Pons (tissue), 1 donor: ENCODE measurements at regions not wholly inside any gene's neighbourhood (a gene's known extent, or its start where the extent isn't known, plus 50 kb on each side); places are given as distances from the start of the nearest gene placed in this dataset.

ENCODE experiments used
- DNase-seq: peaks from one replicate; pipeline ENCODE4 v3.0.0-alpha.2; 2016; ENCODE audit warnings: low spot score

DNA sequence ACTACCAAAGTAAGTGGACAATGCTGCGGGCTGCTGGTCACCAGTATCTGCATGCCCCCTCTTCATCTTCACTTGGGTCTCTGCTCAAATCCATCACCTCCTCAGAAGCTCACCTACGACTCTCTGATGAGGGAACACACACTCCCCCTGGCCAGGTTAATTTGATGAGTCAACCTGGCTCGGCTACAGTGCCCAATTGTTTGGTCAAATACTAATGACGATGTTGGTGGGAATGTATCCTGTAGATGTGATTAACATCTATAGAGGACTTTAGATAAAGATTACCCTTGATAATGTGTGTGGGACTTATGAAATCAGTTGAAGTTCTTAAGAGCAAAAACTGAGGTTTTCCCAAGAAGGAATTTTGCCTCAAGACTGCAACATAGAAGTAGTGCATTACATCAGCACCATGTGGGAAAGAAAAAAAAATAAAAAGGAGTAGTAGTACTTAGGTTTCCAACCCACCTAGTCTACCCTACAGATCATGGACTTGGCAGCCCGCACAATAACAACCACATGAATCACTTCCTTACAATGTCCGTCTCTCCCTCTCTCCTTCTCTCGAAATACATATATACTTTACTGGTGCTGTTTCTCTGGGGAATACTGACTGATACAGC is 467.3 kb downstream of the DNAH5 start:
- no peak for DNase-seq

DNA sequence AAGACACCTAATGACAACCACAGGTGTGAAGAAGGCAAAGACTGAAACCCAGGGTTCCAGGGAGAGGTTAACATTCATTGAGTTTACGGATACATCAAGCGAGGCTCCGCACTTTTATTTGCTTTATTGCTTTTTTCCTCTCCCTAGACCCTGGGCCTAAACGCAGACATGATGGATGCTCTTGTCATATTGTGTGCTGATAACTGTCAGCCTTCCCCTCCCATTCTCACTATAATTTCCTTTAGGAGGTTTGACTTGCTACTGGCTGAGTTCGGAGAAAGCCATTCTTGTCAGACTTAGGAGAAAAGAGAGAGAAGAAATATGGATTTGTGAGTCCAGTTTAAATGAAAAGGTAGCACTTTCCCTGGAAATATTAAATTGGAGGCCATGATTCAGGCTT is 471.6 kb downstream of the DNAH5 start:
- DNase-seq = no peak

DNA sequence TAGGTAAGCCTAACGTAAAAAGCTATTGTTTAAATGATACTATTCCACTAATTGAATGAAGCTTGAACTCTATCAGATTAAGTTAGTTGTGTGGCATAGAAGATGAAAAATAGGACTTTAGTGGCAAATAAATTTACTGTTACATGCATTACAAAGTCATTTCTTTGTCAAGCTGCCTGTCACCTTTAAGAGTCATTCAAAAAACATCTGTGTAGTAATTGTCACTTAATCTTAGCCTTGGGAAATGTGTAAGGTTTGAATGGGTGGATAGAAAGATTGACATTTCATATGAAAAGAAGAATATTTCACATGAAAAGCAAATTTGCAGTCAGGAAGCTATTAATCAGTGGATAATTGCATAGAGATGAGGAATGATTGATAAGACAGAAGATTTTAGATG is 473.5 kb downstream of the DNAH5 start:
- no peak for DNase-seq

DNA sequence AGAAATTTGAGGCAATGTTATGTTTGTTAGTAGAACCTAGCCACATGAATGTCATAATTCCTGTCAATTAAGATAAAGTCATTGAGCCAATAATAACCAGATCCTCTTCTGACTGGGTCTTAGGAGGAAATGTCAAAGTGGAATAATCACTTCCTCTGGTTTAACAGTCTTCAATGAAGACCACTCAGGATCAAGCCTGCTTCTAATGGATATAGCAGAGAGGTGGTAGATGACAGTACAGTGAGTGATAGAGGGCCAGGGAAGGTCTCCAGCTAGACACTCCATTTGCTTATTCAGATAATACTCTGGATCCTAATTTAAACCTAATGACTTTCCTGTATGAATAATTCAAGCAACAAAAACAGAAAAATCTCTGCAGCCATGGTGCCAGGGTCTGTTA is 474.2 kb downstream of the DNAH5 start:
- DNase-seq = no peak

DNA sequence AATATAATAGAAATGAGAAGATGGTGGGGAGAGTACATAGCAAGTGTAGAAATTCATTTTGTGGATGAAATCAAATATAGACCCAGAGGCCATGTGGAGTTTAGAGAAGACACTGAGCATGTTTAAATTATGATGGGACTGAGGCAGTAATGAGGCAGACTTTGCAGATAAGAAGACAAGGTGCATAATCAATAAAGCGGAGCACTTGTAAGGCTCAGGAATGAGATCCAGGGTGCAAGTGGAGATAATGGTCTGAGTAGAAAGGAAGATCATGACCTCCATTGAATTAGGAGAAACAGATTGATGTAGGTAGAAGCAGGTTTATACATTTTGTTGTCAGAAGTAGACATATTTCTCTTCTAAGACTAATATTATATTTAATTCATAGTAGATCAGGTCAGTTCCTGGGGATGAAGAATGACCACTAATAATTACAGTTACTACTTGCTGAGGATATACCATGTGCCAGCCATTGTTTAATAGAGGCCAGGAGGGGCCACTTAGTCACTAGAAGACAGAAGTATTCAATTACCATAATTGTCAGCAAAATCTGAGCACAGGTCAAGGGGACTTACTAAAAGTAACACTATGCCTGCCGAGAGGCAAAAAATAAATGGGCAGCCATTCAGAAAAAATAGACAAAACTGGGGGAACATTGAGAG is 479.8 kb downstream of the DNAH5 start:
- no peak for DNase-seq

DNA sequence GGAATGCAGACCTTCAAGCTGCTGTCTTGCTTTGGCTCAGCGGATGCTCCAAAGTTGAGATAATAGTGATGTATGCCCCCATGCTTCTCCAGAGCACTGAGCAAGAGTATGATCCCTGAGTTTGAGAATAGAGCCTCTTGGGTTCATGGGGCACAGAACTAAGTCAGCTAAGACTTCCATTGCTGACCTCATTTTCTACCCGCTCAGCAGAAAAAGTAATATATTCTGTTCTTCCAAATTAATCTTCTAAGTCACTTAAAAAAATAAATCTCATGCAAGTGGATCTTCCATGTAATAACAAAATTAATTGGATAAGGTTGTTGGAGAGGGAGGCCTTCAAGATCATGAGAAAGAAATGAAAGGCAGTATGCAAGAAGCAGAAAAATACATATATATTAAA is 483.9 kb downstream of the DNAH5 start:
- no peak for DNase-seq

DNA sequence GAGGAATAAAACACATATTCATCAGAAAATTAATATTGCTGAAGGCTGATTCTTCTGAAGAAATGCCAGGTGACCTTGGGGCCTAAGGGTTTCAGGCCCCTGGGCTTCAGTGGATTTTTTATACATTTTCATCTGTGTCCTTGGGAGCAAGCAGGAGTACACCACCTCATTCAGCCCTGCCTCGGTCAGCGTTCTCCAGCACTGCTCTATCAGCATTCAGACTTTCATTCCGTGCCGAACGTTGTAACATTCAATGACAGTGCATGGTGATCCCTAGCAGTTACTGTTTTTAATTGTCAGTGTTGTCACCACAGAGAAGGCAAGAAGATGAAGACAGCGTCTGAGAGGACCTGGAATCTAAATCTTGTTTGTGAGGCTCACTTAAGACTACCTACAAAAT is 490.4 kb downstream of the DNAH5 start:
- no peak for DNase-seq

DNA sequence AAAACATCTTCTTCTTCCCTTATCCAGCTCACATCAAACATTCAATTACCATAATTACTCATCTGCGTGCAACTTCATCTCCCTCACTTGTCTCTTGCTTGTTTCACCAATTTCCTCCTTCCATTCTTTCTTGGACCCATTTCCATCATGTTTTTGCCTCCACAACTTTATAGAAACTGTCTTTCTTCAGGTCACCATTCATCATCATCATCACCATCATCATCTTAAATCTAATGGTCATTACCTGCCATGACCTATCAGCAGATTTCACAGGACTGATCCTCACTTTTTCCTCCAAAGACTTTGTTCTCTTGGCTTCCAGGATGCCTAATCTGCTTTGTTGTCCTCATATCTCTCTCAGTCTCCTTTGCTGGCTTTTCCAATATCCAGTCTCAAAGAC is 495.6 kb downstream of the DNAH5 start:
- no peak for DNase-seq

DNA sequence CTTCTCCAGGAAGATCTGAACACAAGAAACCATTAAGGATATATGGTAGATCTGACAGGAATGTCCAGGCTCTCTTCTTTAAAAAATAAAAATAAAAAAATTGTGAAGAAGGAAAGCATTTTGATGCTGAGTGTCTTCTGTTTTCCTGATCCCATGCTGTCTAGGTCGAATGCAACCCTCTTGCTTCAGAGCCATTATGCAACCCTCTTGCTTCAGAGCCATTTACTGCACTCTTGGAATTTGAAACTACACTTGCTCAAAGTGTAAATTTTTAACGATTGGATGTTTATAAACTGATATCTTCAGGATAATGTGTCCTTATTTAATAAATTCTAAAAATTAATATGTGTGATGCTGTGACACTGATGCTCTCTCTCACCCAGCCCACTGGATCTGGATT is 505.1 kb downstream of the DNAH5 start:
- DNase-seq = no peak

DNA sequence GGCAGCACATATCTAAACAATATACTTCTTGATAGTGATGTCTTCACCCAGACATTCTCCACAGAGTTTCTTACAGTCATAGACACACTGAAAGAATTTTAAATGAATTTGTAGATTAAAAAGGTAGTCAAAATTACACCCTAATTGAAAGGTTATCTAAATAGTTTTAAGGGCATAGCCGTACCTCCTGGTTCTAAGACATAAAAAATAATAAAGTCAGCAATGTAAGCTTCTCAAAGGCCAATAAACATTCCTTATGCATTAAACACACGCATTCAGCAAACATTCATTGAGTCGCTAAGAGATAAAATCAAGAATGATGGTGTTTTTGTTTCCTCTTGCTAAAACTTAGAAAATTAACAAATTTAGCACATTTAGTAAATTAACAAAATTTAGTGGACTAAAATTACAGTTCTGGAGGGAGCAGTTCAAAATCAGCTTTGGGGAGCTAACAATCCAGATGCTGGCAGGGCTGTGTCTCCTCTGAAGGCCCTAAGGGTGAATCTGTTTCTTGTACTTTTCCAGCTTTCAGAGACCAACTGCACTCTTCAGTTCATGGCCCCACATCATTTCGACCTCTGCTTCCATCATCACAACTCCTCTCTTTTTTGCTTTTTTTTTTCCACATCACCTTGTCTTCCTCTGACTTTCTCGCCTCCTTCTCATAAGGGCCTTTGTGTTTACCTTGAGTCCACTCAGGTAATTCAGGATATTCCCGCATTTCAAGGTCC is 516.5 kb downstream of the DNAH5 start:
- no peak for DNase-seq

DNA sequence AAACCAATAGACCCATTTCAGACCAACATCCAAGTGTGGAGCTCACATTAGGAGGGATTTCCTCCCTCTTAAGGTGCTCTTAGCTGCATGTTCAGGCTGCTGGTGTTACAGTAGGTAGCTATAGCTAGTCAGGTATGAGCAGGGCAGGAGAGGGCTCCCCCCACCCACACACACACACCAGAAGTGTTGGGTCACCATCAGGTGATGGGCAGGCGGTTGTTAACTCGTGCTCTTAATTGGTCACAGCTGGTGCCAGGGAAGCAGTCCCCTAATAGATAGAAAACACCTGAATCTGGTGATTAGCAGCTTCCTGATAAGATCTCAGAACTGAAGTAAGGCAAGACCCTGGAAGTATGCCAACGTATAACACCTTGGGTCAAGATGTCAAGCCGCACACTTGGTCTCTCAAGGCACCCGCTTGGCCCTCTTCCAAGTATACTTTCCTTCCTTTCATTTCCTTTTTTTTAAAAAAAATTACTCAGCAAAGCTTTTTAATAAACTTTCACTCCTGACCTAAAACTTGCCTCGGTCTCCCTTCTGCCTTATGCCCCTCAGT is 532.4 kb downstream of the DNAH5 start:
- no peak for DNase-seq

DNA sequence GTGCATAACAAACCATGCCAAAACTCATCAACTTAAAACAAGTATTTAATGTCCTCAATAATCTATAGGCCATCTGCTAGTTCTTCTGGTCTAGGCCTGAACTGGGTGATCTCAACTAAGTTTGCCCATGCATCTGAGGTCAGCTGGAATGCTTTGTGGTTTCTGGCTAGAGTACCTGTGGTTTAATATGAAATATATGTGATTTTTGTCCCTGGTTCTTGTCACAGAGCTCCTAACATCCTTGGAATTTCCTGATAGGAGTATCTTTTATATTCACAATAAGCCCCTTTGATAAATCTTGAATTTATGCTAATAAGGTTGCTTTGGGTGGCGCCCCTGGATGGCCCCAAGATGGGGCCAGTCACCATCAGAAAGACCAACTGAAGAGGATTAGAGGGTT is 535.9 kb downstream of the DNAH5 start:
- DNase-seq = no peak

DNA sequence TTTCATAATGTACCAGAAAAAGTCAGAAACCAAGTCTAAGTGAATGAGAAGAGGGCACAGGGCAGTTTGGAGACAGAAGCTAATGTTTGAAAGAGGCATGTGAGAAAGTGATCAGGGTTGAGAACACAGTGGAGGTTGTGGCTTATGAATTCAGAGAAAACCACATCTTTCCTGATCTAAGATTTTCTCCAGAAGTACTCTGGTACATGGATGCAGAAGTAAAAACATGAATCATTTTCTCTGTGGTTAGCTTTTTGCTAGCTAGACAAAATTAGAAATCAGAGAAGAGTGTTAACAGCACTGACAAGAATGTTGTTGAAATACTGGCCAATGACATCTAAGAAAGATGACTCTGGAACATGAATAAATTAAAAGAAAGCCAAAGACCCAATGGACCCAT is 541.1 kb downstream of the DNAH5 start:
- no peak for DNase-seq

DNA sequence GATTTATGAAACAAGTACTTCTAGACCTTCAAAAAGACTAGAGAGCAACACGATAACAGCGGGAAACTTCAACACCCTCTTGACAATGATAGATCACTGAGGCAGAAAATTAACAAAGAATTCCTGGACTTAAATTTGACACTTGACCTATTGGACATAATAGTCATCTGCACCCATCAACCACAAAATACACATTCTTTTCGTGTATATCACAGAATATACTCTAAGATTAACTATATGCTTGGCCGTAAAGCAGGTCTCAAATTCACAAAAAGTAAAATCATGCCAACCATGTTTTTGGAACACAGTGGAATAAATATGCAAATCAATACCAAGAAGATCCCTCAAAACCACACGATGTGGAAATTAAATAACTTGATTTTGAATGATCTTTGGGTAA is 559.4 kb downstream of the DNAH5 start:
- no peak for DNase-seq

DNA sequence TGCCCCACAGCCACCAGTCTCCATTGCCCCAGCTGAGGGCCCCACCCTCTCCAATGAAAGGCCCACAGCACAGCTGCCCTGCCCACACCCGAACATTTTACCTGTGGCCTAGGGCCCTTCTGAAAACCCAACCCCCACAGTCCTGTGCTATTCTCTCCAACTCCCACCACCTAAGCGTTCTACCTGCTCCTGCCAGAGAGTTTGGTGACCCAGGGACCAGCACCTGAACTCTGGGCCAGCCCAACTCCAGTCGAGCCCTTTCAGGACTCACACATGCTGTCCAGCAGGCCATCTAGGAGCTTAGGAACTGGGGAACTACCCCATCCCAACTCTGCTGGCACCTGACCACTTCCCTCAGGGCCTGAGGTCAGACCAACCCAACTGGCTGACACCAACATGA is 562.3 kb downstream of the DNAH5 start:
- no peak for DNase-seq

DNA sequence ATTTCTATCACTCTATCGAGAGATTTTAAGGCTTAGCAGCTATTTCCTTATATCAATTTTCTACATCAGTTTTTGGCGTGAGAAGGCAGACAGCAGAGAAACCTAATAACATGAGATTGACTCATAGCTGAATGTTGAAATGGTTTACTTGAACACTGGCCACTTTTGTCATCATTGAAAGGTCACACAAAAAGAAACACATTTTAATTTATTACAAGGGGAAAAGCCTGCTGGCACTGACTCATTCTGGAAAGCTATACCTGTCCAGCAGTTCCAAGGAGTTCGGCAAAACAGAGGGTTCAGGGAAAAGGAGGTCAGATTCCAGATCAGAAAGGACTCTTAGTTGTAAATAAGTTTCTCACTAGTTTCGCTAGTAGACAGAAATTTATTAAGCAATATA is 566.4 kb downstream of the DNAH5 start:
- no peak for DNase-seq

DNA sequence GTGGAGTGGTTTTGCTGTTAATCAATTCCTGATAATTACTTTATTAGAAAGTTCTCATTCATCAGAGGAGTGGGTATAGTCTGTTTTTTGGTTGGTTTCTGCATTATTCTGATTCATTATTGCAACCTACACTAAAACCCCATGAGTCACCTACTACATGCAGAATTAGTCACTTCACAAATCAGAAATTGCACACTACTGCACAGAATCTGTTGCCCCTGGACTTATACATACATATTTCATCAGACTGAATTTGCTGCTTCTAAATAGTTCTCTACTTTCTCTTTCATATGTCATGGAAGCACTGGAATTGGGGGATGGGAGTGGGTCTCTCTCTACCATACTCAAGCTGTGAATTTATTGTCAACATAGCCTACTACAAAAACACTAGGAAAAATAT is 585.1 kb downstream of the DNAH5 start:
- no peak for DNase-seq

DNA sequence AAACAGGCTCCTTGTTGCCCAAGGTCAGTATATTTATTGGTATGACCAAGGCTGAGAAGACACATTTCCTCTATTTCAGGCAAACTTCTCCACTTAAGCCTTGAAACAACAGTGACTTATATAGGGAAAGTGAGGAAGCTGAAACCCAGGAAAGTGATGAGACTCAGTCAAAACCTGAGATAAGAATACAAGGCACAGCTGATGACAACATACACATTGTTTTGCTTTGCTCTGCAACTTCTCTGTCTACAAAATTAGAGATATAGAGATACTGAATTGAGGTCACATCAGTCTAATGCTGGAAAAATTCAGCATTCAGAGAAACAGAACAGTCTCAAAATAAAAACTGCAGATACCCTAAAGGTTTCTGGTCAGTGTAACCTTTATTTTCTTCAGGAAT is 586.1 kb downstream of the DNAH5 start:
- DNase-seq = no peak

DNA sequence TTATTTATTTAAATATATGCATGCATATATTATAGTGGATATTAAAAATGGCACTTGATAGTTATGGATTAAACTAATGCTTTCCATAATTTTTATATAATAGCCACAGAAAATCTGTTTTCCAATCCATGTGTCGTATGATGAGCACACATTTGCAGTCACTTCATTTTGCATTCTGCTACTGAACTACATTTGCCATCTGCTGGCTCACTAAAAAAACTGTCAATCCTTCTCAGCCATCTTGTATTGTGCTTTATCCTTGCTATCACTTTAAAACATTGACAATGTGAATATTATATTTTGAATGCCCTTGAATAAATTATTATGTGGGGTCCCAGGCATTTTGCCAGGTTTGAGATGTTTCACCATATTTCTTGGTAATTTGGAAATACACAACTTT is 586.6 kb downstream of the DNAH5 start:
- no peak for DNase-seq

DNA sequence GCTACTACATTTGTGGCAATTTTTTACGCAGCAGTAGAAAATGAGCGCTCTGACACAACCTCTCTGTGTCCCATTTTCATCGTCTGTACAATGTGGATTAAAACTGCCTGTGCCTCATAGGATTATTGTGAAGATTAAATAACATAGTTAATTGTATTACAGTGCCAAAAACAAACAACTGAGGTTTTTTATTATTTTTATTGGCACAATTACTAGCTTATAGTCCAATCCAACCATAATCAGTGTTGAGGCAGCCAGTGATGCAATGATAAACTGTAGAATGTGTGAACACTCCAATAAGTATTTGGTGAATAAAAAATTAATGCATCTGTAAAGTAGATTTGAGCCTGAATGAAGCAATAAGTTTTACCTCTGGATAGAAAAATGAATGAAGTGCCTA is 588.3 kb downstream of the DNAH5 start:
- no peak for DNase-seq

DNA sequence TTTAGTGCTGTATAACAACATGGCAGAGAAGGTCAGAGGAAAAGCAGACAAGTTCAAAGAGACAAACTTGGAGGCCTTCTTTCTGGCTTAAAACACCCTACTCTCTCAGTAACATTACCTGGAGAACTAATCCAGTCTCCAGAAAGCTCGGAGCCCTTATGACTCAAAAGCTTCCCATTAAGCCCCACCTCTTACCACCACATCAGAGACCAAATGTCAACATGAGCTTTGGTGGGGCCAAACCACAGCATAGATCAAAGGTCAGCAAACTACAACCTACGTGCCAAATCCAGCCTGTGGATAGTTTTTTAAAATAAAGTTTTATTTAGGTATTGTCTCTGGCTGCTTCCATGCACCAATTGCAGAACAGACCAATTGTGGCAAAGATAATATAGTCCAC is 589.9 kb downstream of the DNAH5 start:
- DNase-seq = no peak

DNA sequence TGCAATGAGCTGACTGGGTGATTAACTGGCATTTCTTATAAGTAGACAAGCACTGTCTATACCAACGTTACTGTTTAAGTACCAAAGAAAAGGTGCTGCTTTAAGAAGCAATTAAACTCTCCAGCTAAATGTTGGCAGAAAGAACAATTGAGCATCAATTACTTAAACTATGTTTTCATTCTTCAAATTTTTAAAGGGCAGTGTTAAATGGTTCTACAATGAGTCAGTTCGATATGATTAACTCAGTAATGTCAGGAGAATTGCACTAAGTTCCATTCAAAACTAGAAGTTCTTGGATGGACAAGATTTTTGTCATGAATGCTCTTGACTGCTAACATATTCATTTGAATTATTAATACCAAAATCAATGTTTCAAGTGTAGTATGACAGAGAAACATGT is 593.7 kb downstream of the DNAH5 start:
- DNase-seq = no peak

DNA sequence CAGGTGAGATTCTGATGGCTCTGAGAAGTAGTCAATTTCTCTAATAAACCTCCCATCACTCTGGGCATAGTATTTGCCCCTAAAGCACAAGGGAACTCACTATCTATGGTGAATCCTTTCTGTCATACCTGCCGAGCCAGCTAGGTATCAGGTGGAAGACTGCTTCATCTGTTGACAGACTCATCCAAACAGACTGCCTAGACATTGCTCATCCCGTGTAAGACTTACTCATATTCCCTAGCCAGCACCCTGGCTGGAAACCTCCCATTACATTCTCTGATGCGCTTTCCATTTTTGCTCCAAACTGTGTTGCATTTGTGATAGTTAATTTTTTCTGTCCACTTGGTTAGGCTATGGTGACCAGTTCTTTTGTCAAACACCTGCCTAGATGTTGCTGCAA is 595.9 kb downstream of the DNAH5 start:
- DNase-seq = no peak
